ENCODE measurements at regions not wholly inside any gene's neighbourhood (a gene's known extent, or its start where the extent isn't known, plus 50 kb on each side); places are given as distances from the start of the nearest gene placed in this dataset.

- no peak for TF ChIP-seq CTCF (IDR thresholded peaks at IDR 0.05)
- no peak for TF ChIP-seq EZH2 (IDR thresholded peaks at IDR 0.05; ENCODE audit: borderline replicate concordance, insufficient read depth, low read depth, low read length, poor library complexity, severe bottlenecking)
These were observed 237.8 kb upstream of the JADE1 start for GRCh38 chr4:128571747-128572146.
